ENCODE measurements at regions not wholly inside any gene's neighbourhood (a gene's known extent, or its start where the extent isn't known, plus 50 kb on each side); places are given as distances from the start of the nearest gene placed in this dataset.

DNA sequence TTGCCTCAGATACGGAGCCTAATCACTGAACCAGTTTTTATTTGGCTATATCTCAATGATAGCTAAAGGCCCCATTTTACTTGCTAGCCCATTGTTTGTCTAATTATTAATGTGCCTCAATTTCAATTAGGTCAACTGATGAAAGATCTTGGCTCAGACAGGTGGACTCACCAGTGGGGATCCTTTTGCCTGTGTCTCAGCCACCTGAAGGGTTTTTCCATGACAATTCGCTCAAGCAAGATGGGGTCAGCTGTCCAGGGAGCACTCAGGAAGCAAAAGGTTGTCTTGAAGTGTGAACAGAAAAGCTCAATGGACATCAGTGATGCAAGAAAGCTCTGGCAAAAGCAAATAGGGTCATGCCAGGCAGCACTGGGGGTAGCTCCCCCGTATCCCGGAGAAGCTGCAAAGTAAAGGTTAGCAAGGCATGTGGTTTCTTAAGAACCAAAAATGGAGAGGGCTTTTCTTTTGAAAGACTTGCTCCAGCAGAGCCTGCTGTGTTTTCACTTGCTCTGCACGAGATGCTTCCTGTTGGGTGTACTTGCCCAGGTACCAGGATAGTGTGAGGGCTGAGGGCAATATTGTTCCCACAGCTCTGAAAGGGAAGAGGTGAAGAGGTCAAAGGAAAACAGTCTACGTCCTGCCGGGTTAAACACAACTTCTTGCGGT lies 541.2 kb upstream of the CDH5 start:
- Histone ChIP-seq H3K4me1 (no peaks in the 10 kb centered on the region), H3K4me3 (no peak overlapping the region), H3K36me3 (no peaks in the 10 kb centered on the region), H3K9me3 (no peaks in the 10 kb centered on the region), H3K27ac (no peak overlapping the region), H3K27me3 (no peaks in the 10 kb centered on the region)
- intact Hi-C loops (cut with DNase I), result no loop called here
- TF ChIP-seq POLR2AphosphoS5 (IDR thresholded peaks at IDR 0.05; ENCODE audit: insufficient read depth in 1 of 2, low read depth in 1 of 2) (no peak), POLR2A (IDR thresholded peaks at IDR 0.05) (no peak)
- TF ChIP-seq, protein P1, sequence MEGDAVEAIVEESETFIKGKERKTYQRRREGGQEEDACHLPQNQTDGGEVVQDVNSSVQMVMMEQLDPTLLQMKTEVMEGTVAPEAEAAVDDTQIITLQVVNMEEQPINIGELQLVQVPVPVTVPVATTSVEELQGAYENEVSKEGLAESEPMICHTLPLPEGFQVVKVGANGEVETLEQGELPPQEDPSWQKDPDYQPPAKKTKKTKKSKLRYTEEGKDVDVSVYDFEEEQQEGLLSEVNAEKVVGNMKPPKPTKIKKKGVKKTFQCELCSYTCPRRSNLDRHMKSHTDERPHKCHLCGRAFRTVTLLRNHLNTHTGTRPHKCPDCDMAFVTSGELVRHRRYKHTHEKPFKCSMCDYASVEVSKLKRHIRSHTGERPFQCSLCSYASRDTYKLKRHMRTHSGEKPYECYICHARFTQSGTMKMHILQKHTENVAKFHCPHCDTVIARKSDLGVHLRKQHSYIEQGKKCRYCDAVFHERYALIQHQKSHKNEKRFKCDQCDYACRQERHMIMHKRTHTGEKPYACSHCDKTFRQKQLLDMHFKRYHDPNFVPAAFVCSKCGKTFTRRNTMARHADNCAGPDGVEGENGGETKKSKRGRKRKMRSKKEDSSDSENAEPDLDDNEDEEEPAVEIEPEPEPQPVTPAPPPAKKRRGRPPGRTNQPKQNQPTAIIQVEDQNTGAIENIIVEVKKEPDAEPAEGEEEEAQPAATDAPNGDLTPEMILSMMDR (IDR thresholded peaks at IDR 0.05), result no peak
- no peak for DNase-seq (ENCODE audit: extremely low spot score in 2 of 2)

DNA sequence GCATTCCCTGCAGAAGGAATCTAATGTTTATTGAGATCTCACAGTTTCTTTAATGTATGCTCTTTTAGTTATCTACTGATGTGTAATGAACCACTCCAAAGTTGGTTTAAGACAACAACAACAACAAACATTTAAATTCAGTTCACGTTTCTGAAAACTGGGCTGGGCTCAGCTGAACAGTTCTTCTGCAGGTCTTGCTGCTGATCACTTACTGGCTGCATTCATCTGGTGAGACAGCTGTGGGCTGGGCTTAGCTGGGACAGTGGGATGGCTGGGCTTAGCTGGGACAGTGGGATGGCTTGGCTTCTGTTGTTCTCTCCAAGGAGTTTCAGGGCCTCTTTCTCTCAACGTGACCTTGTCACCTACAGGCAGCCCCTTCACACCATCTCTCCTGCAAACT lies 544.3 kb upstream of the CDH5 start:
- no peak overlapping the region for H3K27ac ChIP-seq
- no peaks in the 10 kb centered on the region for H3K9me3 ChIP-seq
- H3K27me3 ChIP-seq, result no peaks in the 10 kb centered on the region
- no peaks in the 10 kb centered on the region for H3K4me1 ChIP-seq
- TF ChIP-seq, protein P1 (IDR thresholded peaks at IDR 0.05), result no peak
- no peak for TF ChIP-seq POLR2A (IDR thresholded peaks at IDR 0.05)
- no peak for TF ChIP-seq POLR2AphosphoS5 (IDR thresholded peaks at IDR 0.05; ENCODE audit: insufficient read depth in 1 of 2, low read depth in 1 of 2)
- H3K36me3 ChIP-seq, result no peaks in the 10 kb centered on the region
- DNase-seq (ENCODE audit: extremely low spot score in 2 of 2), result no peak
- H3K4me3 ChIP-seq, result no peak overlapping the region
- intact Hi-C loops (cut with DNase I), result no loop called here

DNA sequence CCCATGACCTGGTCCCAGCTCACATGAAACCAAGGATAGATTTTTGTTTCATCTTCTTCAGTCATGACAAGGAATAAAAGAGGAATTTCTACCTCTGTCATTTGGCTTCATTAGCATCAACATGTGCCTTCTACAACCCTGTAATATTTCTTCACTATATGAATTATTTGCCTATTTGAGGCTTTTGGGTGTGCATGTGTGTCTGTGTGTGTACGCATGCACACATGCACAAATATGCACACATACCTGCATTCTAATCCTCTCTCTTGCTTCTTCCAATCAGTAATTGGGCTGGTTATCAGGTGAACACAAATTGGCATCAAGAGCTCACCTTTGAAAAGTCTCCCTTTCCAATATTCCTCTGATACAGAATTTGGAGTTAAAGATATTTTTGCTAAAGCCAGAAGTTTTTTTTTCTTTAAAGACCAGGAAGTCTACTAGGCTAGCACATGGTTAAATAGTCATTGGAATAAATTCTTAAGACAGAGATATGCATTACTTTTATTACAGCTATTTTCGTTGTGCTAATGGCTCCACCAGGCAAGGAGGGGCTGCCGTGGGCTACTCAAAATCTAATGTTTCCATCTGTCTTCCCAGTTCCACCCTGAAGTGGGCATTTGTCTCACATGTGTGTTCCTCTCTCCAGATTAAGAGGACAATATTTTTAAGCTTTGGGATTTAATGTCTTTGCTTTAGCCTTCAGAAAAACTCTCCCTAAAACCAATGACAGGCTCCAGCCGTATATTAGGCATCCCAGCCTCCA lies 547.2 kb upstream of the CDH5 start:
- no peak for DNase-seq (ENCODE audit: extremely low spot score in 2 of 2)
- Histone ChIP-seq H3K36me3 (no peaks in the 10 kb centered on the region), H3K4me1 (no peaks in the 10 kb centered on the region), H3K9me3 (no peaks in the 10 kb centered on the region), H3K4me3 (no peak overlapping the region), H3K27ac (no peak overlapping the region), H3K27me3 (no peaks in the 10 kb centered on the region)
- TF ChIP-seq, protein P1 (IDR thresholded peaks at IDR 0.05), result no peak
- TF ChIP-seq POLR2A (IDR thresholded peaks at IDR 0.05), result no peak
- no peak for TF ChIP-seq POLR2AphosphoS5 (IDR thresholded peaks at IDR 0.05; ENCODE audit: insufficient read depth in 1 of 2, low read depth in 1 of 2)
- intact Hi-C loops (cut with DNase I), result loop anchor here (10.0 kb wide), 1 partner anchor 1275 kb away; no protein-coding TSS in a partner anchor

DNA sequence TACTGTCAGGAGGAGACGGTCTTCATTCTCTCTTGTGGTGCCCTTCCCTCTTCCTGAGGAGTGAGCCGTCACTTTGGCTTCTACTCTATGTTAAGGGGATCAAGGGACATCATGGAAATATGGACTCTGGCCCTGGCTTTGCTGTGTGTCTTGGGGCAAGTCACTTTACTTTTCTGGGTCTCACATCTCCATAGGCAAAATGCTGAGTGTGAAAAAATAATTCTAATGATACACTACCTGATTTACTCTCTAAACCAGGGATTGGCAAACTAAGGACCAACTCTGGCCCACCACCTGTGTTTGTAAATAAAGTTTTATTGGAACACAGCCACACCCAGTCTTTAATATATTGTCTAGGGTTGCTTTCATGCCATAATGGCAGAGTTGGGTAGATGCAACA lies 548.7 kb upstream of the CDH5 start:
- Histone ChIP-seq H3K27ac (no peak overlapping the region), H3K36me3 (no peaks in the 10 kb centered on the region), H3K9me3 (no peaks in the 10 kb centered on the region), H3K27me3 (no peaks in the 10 kb centered on the region), H3K4me1 (no peaks in the 10 kb centered on the region), H3K4me3 (no peak overlapping the region)
- DNase-seq (ENCODE audit: extremely low spot score in 2 of 2), result no peak
- TF ChIP-seq, protein P1 (IDR thresholded peaks at IDR 0.05), result no peak
- no peak for TF ChIP-seq POLR2A (IDR thresholded peaks at IDR 0.05)
- TF ChIP-seq POLR2AphosphoS5 (IDR thresholded peaks at IDR 0.05; ENCODE audit: insufficient read depth in 1 of 2, low read depth in 1 of 2), result no peak
- intact Hi-C loops (cut with DNase I), result loop anchor here (10.0 kb wide), 1 partner anchor 1277 kb away; no protein-coding TSS in a partner anchor

DNA sequence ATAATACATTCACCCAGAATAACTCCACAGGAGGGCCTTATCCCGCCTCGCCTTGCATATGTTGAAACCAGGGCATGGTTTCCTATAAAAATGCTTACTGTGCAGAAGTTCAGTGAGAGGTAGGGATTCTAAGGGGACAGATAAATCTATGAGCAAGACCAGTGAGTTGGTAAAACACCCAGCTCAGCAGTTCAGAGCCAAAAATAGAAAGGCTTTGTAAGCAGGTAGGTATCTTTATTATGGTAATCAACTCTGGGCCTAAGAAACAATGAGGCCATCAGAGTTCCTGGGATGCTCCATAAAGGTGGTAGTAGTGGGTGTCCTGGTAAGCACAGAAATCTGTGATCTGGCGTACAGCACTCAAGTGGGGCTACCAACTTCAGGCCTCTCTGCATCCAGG lies 549.4 kb upstream of the CDH5 start:
- H3K36me3 ChIP-seq, result no peaks in the 10 kb centered on the region
- no peaks in the 10 kb centered on the region for H3K4me1 ChIP-seq
- no peak for DNase-seq (ENCODE audit: extremely low spot score in 2 of 2)
- H3K9me3 ChIP-seq, result no peaks in the 10 kb centered on the region
- intact Hi-C loops (cut with DNase I), result loop anchor here (10.0 kb wide), 1 partner anchor 1278 kb away; no protein-coding TSS in a partner anchor
- H3K4me3 ChIP-seq, result no peak overlapping the region
- no peaks in the 10 kb centered on the region for H3K27me3 ChIP-seq
- no peak overlapping the region for H3K27ac ChIP-seq
- TF ChIP-seq, protein P1 (IDR thresholded peaks at IDR 0.05), result no peak
